GM21515 (cell line): ENCODE measurements at regions not wholly inside any gene's neighbourhood (a gene's known extent, or its start where the extent isn't known, plus 50 kb on each side); places are given as distances from the start of the nearest gene placed in this dataset.

ENCODE experiments used
- ATAC-seq: cut with Tn5 transposase; IDR thresholded peaks from one replicate; pipeline ENCODE4 v1.9.1; 2021; ENCODE audit not compliant: unreplicated experiment

- no peak for ATAC-seq
Observed at GRCh38 chr1:177490786-177491185, 320.0 kb downstream of the BRINP2 start.

GRCh38 chr1:177490036-177490639 is 319.4 kb downstream of the BRINP2 start:
- no peak for ATAC-seq

GRCh38 chr1:177488722-177489121 is 318.0 kb downstream of the BRINP2 start:
- ATAC-seq: no peak

- ATAC-seq: no peak
Observed at GRCh38 chr1:177487481-177487880, 316.7 kb downstream of the BRINP2 start.

- no peak for ATAC-seq
Observed at GRCh38 chr1:177480741-177481305, 310.1 kb downstream of the BRINP2 start.

GRCh38 chr1:177479600-177479999 is 308.8 kb downstream of the BRINP2 start:
- ATAC-seq: no peak

GRCh38 chr1:177476676-177477075 is 305.9 kb downstream of the BRINP2 start:
- ATAC-seq: no peak

GRCh38 chr1:177472567-177472966 is 301.8 kb downstream of the BRINP2 start:
- no peak for ATAC-seq

GRCh38 chr1:177471244-177471643 is 300.5 kb downstream of the BRINP2 start:
- ATAC-seq: no peak

- no peak for ATAC-seq
Observed at GRCh38 chr1:177469519-177469918, 298.8 kb downstream of the BRINP2 start.

GRCh38 chr1:177466286-177466685 is 295.5 kb downstream of the BRINP2 start:
- no peak for ATAC-seq

GRCh38 chr1:177464686-177465085 is 293.9 kb downstream of the BRINP2 start:
- no peak for ATAC-seq

GRCh38 chr1:177451191-177451590 is 280.4 kb downstream of the BRINP2 start:
- ATAC-seq: no peak

- no peak for ATAC-seq
Observed at GRCh38 chr1:177448652-177449357, 278.0 kb downstream of the BRINP2 start.

GRCh38 chr1:177448036-177448615 is 277.4 kb downstream of the BRINP2 start:
- no peak for ATAC-seq

GRCh38 chr1:177444997-177445746 is 274.4 kb downstream of the BRINP2 start:
- ATAC-seq: no peak

- ATAC-seq: no peak
Observed at GRCh38 chr1:177443003-177443402, 272.2 kb downstream of the BRINP2 start.

GRCh38 chr1:177442584-177442983 is 271.8 kb downstream of the BRINP2 start:
- no peak for ATAC-seq

- no peak for ATAC-seq
Observed at GRCh38 chr1:177441281-177441680, 270.5 kb downstream of the BRINP2 start.

- ATAC-seq: no peak
Observed at GRCh38 chr1:177440821-177441220, 270.1 kb downstream of the BRINP2 start.

- no peak for ATAC-seq
Observed at GRCh38 chr1:177439301-177439700, 268.5 kb downstream of the BRINP2 start.
